Neural progenitor cell (in vitro differentiated cells): ENCODE measurements at regions not wholly inside any gene's neighbourhood (a gene's known extent, or its start where the extent isn't known, plus 50 kb on each side); places are given as distances from the start of the nearest gene placed in this dataset.

Experiments used
- CTCF ChIP-seq: fragments of 200-600 bp; sonication (generic); IDR thresholded peaks from 2 replicates; pipeline ENCODE4 v1.5.1; 2017; ENCODE audit warnings: antibody characterized with exemption, mild to moderate bottlenecking
- EZH2 ChIP-seq: fragments of 200-600 bp; sonication (generic); IDR thresholded peaks from 2 replicates; pipeline ENCODE4 v1.6.1; 2017; ENCODE audit warnings: antibody characterized with exemption, mild to moderate bottlenecking, moderate library complexity
- EZH2phosphoT487 ChIP-seq: fragments of 200-600 bp; sonication (generic); IDR thresholded peaks from 2 replicates; pipeline ENCODE4 v1.6.1; 2017; ENCODE audit warnings: antibody characterized with exemption

- no peak for TF ChIP-seq CTCF
- TF ChIP-seq EZH2 = no peak
- TF ChIP-seq EZH2phosphoT487 = no peak
These were observed 1781.1 kb upstream of the TENM3 start for GRCh38 chr4:180462116-180462515.
